CD14-positive monocyte (primary cell): ENCODE measurements at regions not wholly inside any gene's neighbourhood (a gene's known extent, or its start where the extent isn't known, plus 50 kb on each side); places are given as distances from the start of the nearest gene placed in this dataset.
A peak's percentile ranks its signal among the peaks of the same experiment; 100 is the strongest.

Experiments used
- DNase-seq, 3 donors: peaks; one replicate each; pipeline ENCODE4 v3.0.0-alpha.2; 2011 to 2022
- H2AFZ ChIP-seq: 2 replicates; pipeline ENCODE4 v1.6.0; 2012; ENCODE audit warnings: mild to moderate bottlenecking, low read depth, low read length, inconsistent platforms; ENCODE audit not compliant: insufficient read depth, poor library complexity, severe bottlenecking
- H3K27ac ChIP-seq, 2 donors: 1 replicate in 1 of 2; 2 replicates in 1 of 2; pipeline ENCODE4 v1.5.1; 2012 to 2013; ENCODE audit warnings: low read length in 2 of 2, control low read depth in 1 of 2, inconsistent platforms in 1 of 2, low read depth in 1 of 2, mild to moderate bottlenecking in 1 of 2
- H3K27me3 ChIP-seq, 2 donors: one replicate each; pipeline versions ENCODE4 v1.6.0 to v1.6.1; 2011 to 2013; ENCODE audit warnings: low read length in 2 of 2; ENCODE audit not compliant: control insufficient read depth in 2 of 2, insufficient read depth in 2 of 2
- H3K36me3 ChIP-seq, 2 donors: replicated peaks in 1 of 2; 1 replicate in 1 of 2; 2 replicates in 1 of 2; pipeline versions ENCODE4 v1.5.1 to v1.6.1; 2012 to 2013; ENCODE audit warnings: low read length in 2 of 2, control low read depth in 1 of 2, inconsistent platforms in 1 of 2, mild to moderate bottlenecking in 1 of 2; ENCODE audit not compliant: insufficient read depth in 2 of 2, control insufficient read depth in 1 of 2
- H3K4me1 ChIP-seq, 2 donors: 1 replicate in 1 of 2; 2 replicates in 1 of 2; pipeline versions ENCODE4 v1.5.1 to v1.6.1; 2012 to 2013; ENCODE audit warnings: low read length in 2 of 2, control low read depth in 1 of 2, inconsistent platforms in 1 of 2, mild to moderate bottlenecking in 1 of 2, moderate library complexity in 1 of 2; ENCODE audit not compliant: insufficient read depth in 2 of 2, control insufficient read depth in 1 of 2
- H3K4me2 ChIP-seq: replicated peaks from 2 replicates; pipeline ENCODE3; 2012; ENCODE audit warnings: low read length, moderate library complexity, mild to moderate bottlenecking; ENCODE audit not compliant: poor library complexity, severe bottlenecking; ENCODE audit errors: extremely low read depth
- H3K4me3 ChIP-seq, 3 experiments: fragments of 200-600 bp in 1 of 3; sonication (generic) in 1 of 3; replicated peaks in 1 of 3; 1 replicate in 2 of 3; 2 replicates in 1 of 3; pipeline ENCODE4 v1.5.1; 2011 to 2013; ENCODE audit warnings: low read length in 3 of 3, mild to moderate bottlenecking in 3 of 3, control low read depth in 2 of 3, low read depth in 2 of 3, inconsistent platforms in 1 of 3, moderate library complexity in 1 of 3
- H3K79me2 ChIP-seq: 2 replicates; pipeline ENCODE4 v1.6.0; 2012; ENCODE audit warnings: mild to moderate bottlenecking, control low read depth, inconsistent platforms, low read length, moderate library complexity; ENCODE audit not compliant: insufficient read depth
- H3K9ac ChIP-seq: 2 replicates; pipeline ENCODE4 v1.6.0; 2017; ENCODE audit warnings: low read length, mild to moderate bottlenecking; ENCODE audit not compliant: insufficient read depth, poor library complexity, severe bottlenecking
- H3K9me3 ChIP-seq, 2 donors: replicated peaks in 1 of 2; 1 replicate in 1 of 2; 2 replicates in 1 of 2; pipeline versions ENCODE4 v1.5.1 to v1.6.1; 2012 to 2013; ENCODE audit warnings: low read length in 2 of 2, control low read depth in 1 of 2; ENCODE audit not compliant: control insufficient read depth in 1 of 2, insufficient read depth in 1 of 2
- H4K20me1 ChIP-seq: 2 replicates; pipeline ENCODE4 v1.6.0; 2012; ENCODE audit warnings: mild to moderate bottlenecking, low read length, control low read depth, moderate library complexity; ENCODE audit not compliant: insufficient read depth
- H3K27ac Mint-ChIP-seq, 7 donors: one replicate each; pipeline ENCODE4 v1.8.0; 2020; ENCODE audit warnings: mild to moderate bottlenecking in 7 of 7, mixed read lengths in 7 of 7, moderate library complexity in 6 of 7, inconsistent platforms in 2 of 7
- H3K27me3 Mint-ChIP-seq, 3 donors: one replicate each; pipeline ENCODE4 v1.8.0; 2021 to 2022; ENCODE audit warnings: low read depth in 3 of 3, mild to moderate bottlenecking in 3 of 3, mixed read lengths in 3 of 3, moderate library complexity in 3 of 3, inconsistent platforms in 1 of 3
- H3K36me3 Mint-ChIP-seq, 2 donors: one replicate each; pipeline ENCODE4 v1.8.0; 2020; ENCODE audit warnings: mixed read lengths in 2 of 2, inconsistent platforms in 1 of 2, mild to moderate bottlenecking in 1 of 2
- H3K4me1 Mint-ChIP-seq: one replicate; pipeline ENCODE4 v1.8.0; 2020; ENCODE audit warnings: mild to moderate bottlenecking, mixed read lengths
- H3K4me3 Mint-ChIP-seq, 2 donors: one replicate each; pipeline ENCODE4 v1.8.0; 2020; ENCODE audit warnings: mild to moderate bottlenecking in 2 of 2, mixed read lengths in 2 of 2, moderate library complexity in 1 of 2
- H3K9me3 Mint-ChIP-seq, 7 donors: one replicate each; pipeline ENCODE4 v1.8.0; 2020 to 2022; ENCODE audit warnings: mixed read lengths in 7 of 7, mild to moderate bottlenecking in 6 of 7, moderate library complexity in 6 of 7, inconsistent platforms in 2 of 7
- WGBS: methylation state at CpG from one replicate; pipeline ENCODE4 v1.1.5; 2013; ENCODE audit warnings: missing lambda C conversion rate; ENCODE audit not compliant: insufficient coverage; 5-methylcytosine and 5-hydroxymethylcytosine counted together
- intact Hi-C, 2 donors: fragments of 100-400 bp; cut with micrococcal nuclease; formaldehyde crosslinking; loops; one replicate each; pipeline versions ENCODE4 v1.15.0 to v1.15.1; 2023
- TF ChIP-seq, protein P1 (sequence below): fragments of 200-600 bp; IDR thresholded peaks from one replicate; pipeline ENCODE4 v1.8.0; 2022; ENCODE audit warnings: antibody characterized with exemption, mild to moderate bottlenecking

DNA sequence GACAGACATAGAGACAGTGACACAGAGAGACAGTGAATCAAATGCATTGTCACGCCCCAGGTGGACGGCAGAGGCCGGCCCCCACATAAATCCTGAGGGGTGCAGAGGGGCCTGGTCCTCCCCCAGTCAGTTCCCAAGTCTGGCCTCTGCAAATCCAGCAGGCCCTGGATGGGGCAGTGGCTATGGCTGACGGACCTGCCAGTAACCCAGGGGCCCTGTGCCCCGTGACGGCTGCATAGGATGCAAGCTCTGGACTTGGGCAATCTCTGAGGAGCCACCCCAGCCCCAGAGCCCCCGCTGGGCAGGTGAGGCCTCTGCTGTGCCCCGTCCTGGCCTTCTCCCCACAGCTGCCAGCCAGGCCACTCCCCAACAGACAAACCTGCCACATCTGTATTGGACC is 204.5 kb downstream of the BRD1 start:
- no peak overlapping the region for H3K27ac ChIP-seq
- no peaks in the 10 kb centered on the region for H3K4me1 ChIP-seq
- Mint-ChIP-seq H3K27me3 (peaks cover 0 to 1% (median 0%) of the 10 kb centered on the region in 3 donors), H3K4me3 (no peak overlapping the region), H3K4me1 (no peaks in the 10 kb centered on the region), H3K36me3 (peaks cover 18 to 34% of the 10 kb centered on the region in 2 donors), H3K9me3 (peaks cover 0 to 3% (median 2%) of the 10 kb centered on the region in 7 donors), H3K27ac (peak overlapping the region in 1 of 7 donors; percentile 26)
- H2AFZ ChIP-seq: no peak overlapping the region
- H3K9ac ChIP-seq: no peak overlapping the region
- 91% methylated on average over 6 of the region's 8 CpGs for WGBS
- H3K9me3 ChIP-seq: peaks cover 0 to 10% of the 10 kb centered on the region in 2 donors
- TF ChIP-seq, protein P1, sequence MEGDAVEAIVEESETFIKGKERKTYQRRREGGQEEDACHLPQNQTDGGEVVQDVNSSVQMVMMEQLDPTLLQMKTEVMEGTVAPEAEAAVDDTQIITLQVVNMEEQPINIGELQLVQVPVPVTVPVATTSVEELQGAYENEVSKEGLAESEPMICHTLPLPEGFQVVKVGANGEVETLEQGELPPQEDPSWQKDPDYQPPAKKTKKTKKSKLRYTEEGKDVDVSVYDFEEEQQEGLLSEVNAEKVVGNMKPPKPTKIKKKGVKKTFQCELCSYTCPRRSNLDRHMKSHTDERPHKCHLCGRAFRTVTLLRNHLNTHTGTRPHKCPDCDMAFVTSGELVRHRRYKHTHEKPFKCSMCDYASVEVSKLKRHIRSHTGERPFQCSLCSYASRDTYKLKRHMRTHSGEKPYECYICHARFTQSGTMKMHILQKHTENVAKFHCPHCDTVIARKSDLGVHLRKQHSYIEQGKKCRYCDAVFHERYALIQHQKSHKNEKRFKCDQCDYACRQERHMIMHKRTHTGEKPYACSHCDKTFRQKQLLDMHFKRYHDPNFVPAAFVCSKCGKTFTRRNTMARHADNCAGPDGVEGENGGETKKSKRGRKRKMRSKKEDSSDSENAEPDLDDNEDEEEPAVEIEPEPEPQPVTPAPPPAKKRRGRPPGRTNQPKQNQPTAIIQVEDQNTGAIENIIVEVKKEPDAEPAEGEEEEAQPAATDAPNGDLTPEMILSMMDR: no peak
- H4K20me1 ChIP-seq: peaks cover 83% of the 10 kb centered on the region
- no peak overlapping the region for H3K4me3 ChIP-seq
- no peak overlapping the region for H3K4me2 ChIP-seq
- intact Hi-C loops: no loop called here
- H3K27me3 ChIP-seq: no peaks in the 10 kb centered on the region
- DNase-seq: no peak
- no peaks in the 10 kb centered on the region for H3K79me2 ChIP-seq
- peaks cover 6 to 9% of the 10 kb centered on the region in 2 donors for H3K36me3 ChIP-seq

DNA sequence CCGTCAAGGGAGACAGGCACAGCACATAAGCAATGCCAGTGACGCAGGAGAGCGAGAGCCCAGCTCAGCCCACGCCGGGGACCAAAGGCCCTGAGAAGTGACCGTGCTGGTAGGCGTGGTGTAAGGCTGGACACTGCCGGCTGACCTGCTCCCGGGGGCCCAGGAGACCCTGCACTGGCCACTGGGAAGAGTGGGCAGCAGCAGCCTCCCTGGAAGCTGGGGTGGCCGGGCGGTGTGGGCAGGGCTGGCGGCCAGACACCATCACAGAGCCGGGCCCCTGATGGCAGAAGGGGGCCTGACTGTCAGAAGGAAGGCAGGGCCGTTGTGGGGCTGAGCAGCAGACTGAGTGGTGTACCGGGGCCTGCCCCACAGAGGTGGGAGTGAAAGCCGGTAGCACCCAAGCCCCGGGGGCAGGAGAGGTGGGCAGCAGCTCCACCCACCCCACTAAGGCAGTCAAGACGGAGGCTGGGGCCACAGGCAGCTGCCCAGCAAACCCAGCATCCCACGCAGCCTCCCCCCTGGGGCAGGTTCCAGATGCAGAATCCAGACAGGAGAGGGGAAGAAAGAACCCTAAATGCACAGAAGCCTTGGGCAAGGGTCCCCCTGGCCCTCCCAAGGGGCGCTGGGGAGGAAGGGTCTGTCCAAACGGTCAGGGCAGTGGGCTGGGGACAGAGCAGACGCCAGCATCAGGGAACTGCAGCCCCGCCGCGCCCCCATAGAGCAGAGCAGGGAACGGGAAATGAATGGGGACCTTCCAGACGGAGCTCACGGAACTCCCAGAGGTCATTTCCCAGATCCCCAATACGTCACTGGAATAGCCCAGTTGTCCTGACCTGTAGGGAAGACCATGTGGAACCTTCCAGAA is 205.2 kb downstream of the BRD1 start:
- H3K27ac ChIP-seq: no peak overlapping the region
- no peak overlapping the region for H3K4me3 ChIP-seq
- no peaks in the 10 kb centered on the region for H3K4me1 ChIP-seq
- intact Hi-C loops: no loop called here
- peaks cover 76% of the 10 kb centered on the region for H4K20me1 ChIP-seq
- Mint-ChIP-seq H3K4me3 (no peak overlapping the region), H3K36me3 (peaks cover 22 to 41% of the 10 kb centered on the region in 2 donors), H3K27ac (peak overlapping the region in 1 of 7 donors; percentile 33), H3K27me3 (peaks cover 0 to 1% (median 0%) of the 10 kb centered on the region in 3 donors), H3K4me1 (no peaks in the 10 kb centered on the region), H3K9me3 (peaks cover under 1 to 6% (median 3%) of the 10 kb centered on the region in 7 donors)
- TF ChIP-seq, protein P1: no peak
- DNase-seq: no peak
- peaks cover 6 to 11% of the 10 kb centered on the region in 2 donors for H3K36me3 ChIP-seq
- peaks cover under 1 to 17% of the 10 kb centered on the region in 2 donors for H3K9me3 ChIP-seq
- H3K79me2 ChIP-seq: no peaks in the 10 kb centered on the region
- H3K27me3 ChIP-seq: no peaks in the 10 kb centered on the region
- no peak overlapping the region for H3K4me2 ChIP-seq
- H3K9ac ChIP-seq: no peak overlapping the region
- H2AFZ ChIP-seq: no peak overlapping the region
- WGBS: 96% methylated on average over 24 of the region's 29 CpGs
